B cell (primary cell): ENCODE measurements at regions not wholly inside any gene's neighbourhood (a gene's known extent, or its start where the extent isn't known, plus 50 kb on each side); places are given as distances from the start of the nearest gene placed in this dataset.

Source experiments
- ATAC-seq: fragments of 200-7000 bp; cut with Tn5 transposase; one replicate; pipeline ENCODE4 v1.10.0; 2021; ENCODE audit warnings: low read depth, mild to moderate bottlenecking, moderate number of reproducible peaks, moderate library complexity
- CTCF ChIA-PET: fragments of 350-600 bp; sonication (Branson Sonifier 250); formaldehyde crosslinking; loops from one replicate; lab custom pipeline; 2021; ENCODE audit warnings: antibody characterized with exemption, inconsistent platforms; lab: Charles Lee
- POLR2A ChIA-PET: fragments of 350-600 bp; sonication (Branson Sonifier 250); formaldehyde crosslinking; loops from one replicate; lab custom pipeline; 2021; ENCODE audit warnings: antibody characterized with exemption; lab: Charles Lee
- DNase-seq: peaks from one replicate; pipeline ENCODE4 v3.0.0; 2013
- H2AFZ ChIP-seq: 2 replicates; pipeline ENCODE4 v1.6.1; 2012; ENCODE audit warnings: mild to moderate bottlenecking, low read depth, low read length; ENCODE audit not compliant: insufficient read depth, poor library complexity, severe bottlenecking
- H3K27ac ChIP-seq, 2 donors: 1 replicate in 1 of 2; 2 replicates in 1 of 2; pipeline ENCODE4 v1.5.1; 2012 to 2013; ENCODE audit warnings: low read length in 2 of 2, mild to moderate bottlenecking in 2 of 2, moderate library complexity in 1 of 2
- H3K27me3 ChIP-seq, 4 experiments: fragments of 200-600 bp in 1 of 4; sonication (generic) in 1 of 4; replicated peaks in 1 of 4; 1 replicate in 2 of 4; 2 replicates in 2 of 4; pipeline versions ENCODE4 v1.6.1 to v1.7.0; 2013 to 2016; ENCODE audit warnings: low read length in 3 of 4, mild to moderate bottlenecking in 2 of 4, mixed read lengths in 1 of 4, moderate library complexity in 1 of 4; ENCODE audit not compliant: insufficient read depth in 4 of 4, control insufficient read depth in 3 of 4; ENCODE audit errors: control extremely low read depth in 1 of 4
- H3K36me3 ChIP-seq, 2 experiments: replicated peaks in 1 of 2; 1 replicate in 1 of 2; 2 replicates in 1 of 2; pipeline versions ENCODE4 v1.6.1 to v1.7.1; 2013; ENCODE audit warnings: low read length in 1 of 2; ENCODE audit not compliant: insufficient read depth in 2 of 2, control insufficient read depth in 1 of 2; ENCODE audit errors: control extremely low read depth in 1 of 2, extremely low read depth in 1 of 2
- H3K4me1 ChIP-seq, 2 donors: fragments of 200-600 bp in 1 of 2; sonication (generic) in 1 of 2; 1 replicate in 1 of 2; 2 replicates in 1 of 2; pipeline versions ENCODE4 v1.5.1 to v1.6.1; 2013 to 2017; ENCODE audit warnings: low read length in 2 of 2; ENCODE audit not compliant: control insufficient read depth in 2 of 2, insufficient read depth in 2 of 2
- H3K4me2 ChIP-seq: replicated peaks from 2 replicates; pipeline ENCODE3; 2012; ENCODE audit warnings: mild to moderate bottlenecking, low read depth, low read length; ENCODE audit not compliant: poor library complexity, severe bottlenecking
- H3K4me3 ChIP-seq, 5 experiments: fragments of 200-600 bp in 1 of 5; sonication (generic) in 1 of 5; 1 replicate in 3 of 5; 2 replicates in 2 of 5; pipeline versions ENCODE4 v1.5.1 to v1.7.0; 2011 to 2016; ENCODE audit warnings: low read length in 4 of 5, mild to moderate bottlenecking in 4 of 5, low read depth in 2 of 5, control low read depth in 1 of 5, moderate library complexity in 1 of 5; ENCODE audit not compliant: insufficient read depth in 1 of 5; ENCODE audit errors: control extremely low read depth in 1 of 5, extremely low read depth in 1 of 5
- H3K79me2 ChIP-seq: fragments of 200-600 bp; sonication (generic); one replicate; pipeline ENCODE4 v1.6.0; 2016; ENCODE audit warnings: low read length; ENCODE audit not compliant: control insufficient read depth, insufficient read depth
- H3K9ac ChIP-seq: fragments of 200-600 bp; sonication (generic); 2 replicates; pipeline ENCODE4 v1.6.1; 2017; ENCODE audit warnings: mild to moderate bottlenecking, low read length, moderate library complexity
- H3K9me3 ChIP-seq, 3 donors: one replicate each; pipeline versions ENCODE4 v1.6.1 to v1.7.1; 2013; ENCODE audit warnings: low read length in 2 of 3; ENCODE audit not compliant: control insufficient read depth in 2 of 3, insufficient read depth in 1 of 3; ENCODE audit errors: control extremely low read depth in 1 of 3
- H4K20me1 ChIP-seq: 2 replicates; pipeline ENCODE4 v1.6.0; 2012; ENCODE audit warnings: mild to moderate bottlenecking, low read length; ENCODE audit not compliant: insufficient read depth, control insufficient read depth, poor library complexity, severe bottlenecking
- H3K27ac Mint-ChIP-seq: one replicate; pipeline ENCODE4 v1.8.0; 2021; ENCODE audit warnings: mixed read lengths
- H3K27me3 Mint-ChIP-seq: one replicate; pipeline ENCODE4 v1.8.0; 2021; ENCODE audit warnings: mixed read lengths
- H3K4me1 Mint-ChIP-seq: one replicate; pipeline ENCODE4 v1.8.0; 2021; ENCODE audit warnings: mixed read lengths
- H3K4me3 Mint-ChIP-seq: one replicate; pipeline ENCODE4 v1.8.0; 2021; ENCODE audit warnings: mixed read lengths
- H3K9me3 Mint-ChIP-seq: one replicate; pipeline ENCODE4 v1.8.0; 2022; ENCODE audit warnings: mixed read lengths; ENCODE audit not compliant: insufficient read depth
- CTCF ChIP-seq: fragments of 200-600 bp; IDR thresholded peaks from one replicate; pipeline ENCODE4 v1.8.0; 2022; ENCODE audit warnings: antibody characterized with exemption, mild to moderate bottlenecking
- EZH2 ChIP-seq: IDR thresholded peaks from 2 replicates; pipeline ENCODE4 v1.6.1; 2012; ENCODE audit warnings: borderline replicate concordance, low read depth, mild to moderate bottlenecking, moderate library complexity, low read length; ENCODE audit not compliant: insufficient read depth, poor library complexity, severe bottlenecking
- WGBS: methylation state at CpG from one replicate; pipeline ENCODE4 v1.1.5; 2013; ENCODE audit warnings: missing lambda C conversion rate; ENCODE audit not compliant: insufficient coverage; 5-methylcytosine and 5-hydroxymethylcytosine counted together
- intact Hi-C: fragments of 100-400 bp; cut with micrococcal nuclease; formaldehyde crosslinking; loops from one replicate; pipeline ENCODE4 v1.10.0; 2022

GRCh38 chr1:83100133-83100532, 898.8 kb downstream of the TTLL7 start:
- Histone ChIP-seq H4K20me1 (no peaks in the 10 kb centered on the region), H3K27me3 (no peaks in the 10 kb centered on the region), H3K27ac (no peak overlapping the region), H3K36me3 (no peaks in the 10 kb centered on the region), H3K4me3 (no peak overlapping the region), H3K9me3 (no peaks in the 10 kb centered on the region), H3K4me2 (no peak overlapping the region), H3K4me1 (no peaks in the 10 kb centered on the region), H2AFZ (no peak overlapping the region), H3K9ac (no peak overlapping the region), H3K79me2 (no peaks in the 10 kb centered on the region)
- no peak for DNase-seq
- no CpG with 5 or more reads among the region's 2 CpGs for WGBS
- intact Hi-C loops: no loop called here
- ChIA-PET POLR2A (no interaction called here), CTCF (no interaction called here)
- no peaks in the 10 kb centered on the region for H3K27me3 Mint-ChIP-seq
- H3K27ac Mint-ChIP-seq: no peak overlapping the region
- H3K4me1 Mint-ChIP-seq: no peaks in the 10 kb centered on the region
- peaks cover 2% of the 10 kb centered on the region for H3K9me3 Mint-ChIP-seq
- ATAC-seq: no peak
- no peak for TF ChIP-seq CTCF
- TF ChIP-seq EZH2: no peak
- H3K4me3 Mint-ChIP-seq: no peak overlapping the region

- ChIA-PET CTCF (no interaction called here), POLR2A (no interaction called here)
- Histone ChIP-seq H3K27ac (no peak overlapping the region), H3K4me1 (no peaks in the 10 kb centered on the region), H3K9me3 (no peaks in the 10 kb centered on the region), H2AFZ (no peak overlapping the region), H3K4me3 (no peak overlapping the region), H3K36me3 (no peaks in the 10 kb centered on the region), H3K9ac (no peak overlapping the region), H3K79me2 (no peaks in the 10 kb centered on the region), H3K4me2 (no peak overlapping the region), H3K27me3 (no peaks in the 10 kb centered on the region), H4K20me1 (no peaks in the 10 kb centered on the region)
- Mint-ChIP-seq H3K4me1 (no peaks in the 10 kb centered on the region), H3K4me3 (no peak overlapping the region), H3K27me3 (no peaks in the 10 kb centered on the region), H3K27ac (no peak overlapping the region), H3K9me3 (peaks cover 2% of the 10 kb centered on the region)
- ATAC-seq (no peak), DNase-seq (no peak)
- intact Hi-C loops: no loop called here
- WGBS: no CpG with 5 or more reads among the region's 1 CpG
- TF ChIP-seq CTCF (no peak), EZH2 (no peak)
Observed at GRCh38 chr1:83098791-83099190, 900.1 kb downstream of the TTLL7 start.
